CD14-positive monocyte (primary cell): ENCODE measurements at regions not wholly inside any gene's neighbourhood (a gene's known extent, or its start where the extent isn't known, plus 50 kb on each side); places are given as distances from the start of the nearest gene placed in this dataset.

Experiments
- DNase-seq, 3 donors: peaks; one replicate each; pipeline ENCODE4 v3.0.0-alpha.2; 2011 to 2022
- H2AFZ ChIP-seq: 2 replicates; pipeline ENCODE4 v1.6.0; 2012; ENCODE audit warnings: mild to moderate bottlenecking, low read depth, low read length, inconsistent platforms; ENCODE audit not compliant: insufficient read depth, poor library complexity, severe bottlenecking
- H3K27ac ChIP-seq, 2 donors: 1 replicate in 1 of 2; 2 replicates in 1 of 2; pipeline ENCODE4 v1.5.1; 2012 to 2013; ENCODE audit warnings: low read length in 2 of 2, control low read depth in 1 of 2, inconsistent platforms in 1 of 2, low read depth in 1 of 2, mild to moderate bottlenecking in 1 of 2
- H3K27me3 ChIP-seq, 2 donors: one replicate each; pipeline versions ENCODE4 v1.6.0 to v1.6.1; 2011 to 2013; ENCODE audit warnings: low read length in 2 of 2; ENCODE audit not compliant: control insufficient read depth in 2 of 2, insufficient read depth in 2 of 2
- H3K36me3 ChIP-seq, 2 donors: replicated peaks in 1 of 2; 1 replicate in 1 of 2; 2 replicates in 1 of 2; pipeline versions ENCODE4 v1.5.1 to v1.6.1; 2012 to 2013; ENCODE audit warnings: low read length in 2 of 2, control low read depth in 1 of 2, inconsistent platforms in 1 of 2, mild to moderate bottlenecking in 1 of 2; ENCODE audit not compliant: insufficient read depth in 2 of 2, control insufficient read depth in 1 of 2
- H3K4me1 ChIP-seq, 2 donors: 1 replicate in 1 of 2; 2 replicates in 1 of 2; pipeline versions ENCODE4 v1.5.1 to v1.6.1; 2012 to 2013; ENCODE audit warnings: low read length in 2 of 2, control low read depth in 1 of 2, inconsistent platforms in 1 of 2, mild to moderate bottlenecking in 1 of 2, moderate library complexity in 1 of 2; ENCODE audit not compliant: insufficient read depth in 2 of 2, control insufficient read depth in 1 of 2
- H3K4me2 ChIP-seq: replicated peaks from 2 replicates; pipeline ENCODE3; 2012; ENCODE audit warnings: low read length, moderate library complexity, mild to moderate bottlenecking; ENCODE audit not compliant: poor library complexity, severe bottlenecking; ENCODE audit errors: extremely low read depth
- H3K4me3 ChIP-seq, 3 experiments: fragments of 200-600 bp in 1 of 3; sonication (generic) in 1 of 3; replicated peaks in 1 of 3; 1 replicate in 2 of 3; 2 replicates in 1 of 3; pipeline ENCODE4 v1.5.1; 2011 to 2013; ENCODE audit warnings: low read length in 3 of 3, mild to moderate bottlenecking in 3 of 3, control low read depth in 2 of 3, low read depth in 2 of 3, inconsistent platforms in 1 of 3, moderate library complexity in 1 of 3
- H3K79me2 ChIP-seq: 2 replicates; pipeline ENCODE4 v1.6.0; 2012; ENCODE audit warnings: mild to moderate bottlenecking, control low read depth, inconsistent platforms, low read length, moderate library complexity; ENCODE audit not compliant: insufficient read depth
- H3K9ac ChIP-seq: 2 replicates; pipeline ENCODE4 v1.6.0; 2017; ENCODE audit warnings: low read length, mild to moderate bottlenecking; ENCODE audit not compliant: insufficient read depth, poor library complexity, severe bottlenecking
- H3K9me3 ChIP-seq, 2 donors: replicated peaks in 1 of 2; 1 replicate in 1 of 2; 2 replicates in 1 of 2; pipeline versions ENCODE4 v1.5.1 to v1.6.1; 2012 to 2013; ENCODE audit warnings: low read length in 2 of 2, control low read depth in 1 of 2; ENCODE audit not compliant: control insufficient read depth in 1 of 2, insufficient read depth in 1 of 2
- H4K20me1 ChIP-seq: 2 replicates; pipeline ENCODE4 v1.6.0; 2012; ENCODE audit warnings: mild to moderate bottlenecking, low read length, control low read depth, moderate library complexity; ENCODE audit not compliant: insufficient read depth
- H3K27ac Mint-ChIP-seq, 7 donors: one replicate each; pipeline ENCODE4 v1.8.0; 2020; ENCODE audit warnings: mild to moderate bottlenecking in 7 of 7, mixed read lengths in 7 of 7, moderate library complexity in 6 of 7, inconsistent platforms in 2 of 7
- H3K27me3 Mint-ChIP-seq, 3 donors: one replicate each; pipeline ENCODE4 v1.8.0; 2021 to 2022; ENCODE audit warnings: low read depth in 3 of 3, mild to moderate bottlenecking in 3 of 3, mixed read lengths in 3 of 3, moderate library complexity in 3 of 3, inconsistent platforms in 1 of 3
- H3K36me3 Mint-ChIP-seq, 2 donors: one replicate each; pipeline ENCODE4 v1.8.0; 2020; ENCODE audit warnings: mixed read lengths in 2 of 2, inconsistent platforms in 1 of 2, mild to moderate bottlenecking in 1 of 2
- H3K4me1 Mint-ChIP-seq: one replicate; pipeline ENCODE4 v1.8.0; 2020; ENCODE audit warnings: mild to moderate bottlenecking, mixed read lengths
- H3K4me3 Mint-ChIP-seq, 2 donors: one replicate each; pipeline ENCODE4 v1.8.0; 2020; ENCODE audit warnings: mild to moderate bottlenecking in 2 of 2, mixed read lengths in 2 of 2, moderate library complexity in 1 of 2
- H3K9me3 Mint-ChIP-seq, 7 donors: one replicate each; pipeline ENCODE4 v1.8.0; 2020 to 2022; ENCODE audit warnings: mixed read lengths in 7 of 7, mild to moderate bottlenecking in 6 of 7, moderate library complexity in 6 of 7, inconsistent platforms in 2 of 7
- WGBS: methylation state at CpG from one replicate; pipeline ENCODE4 v1.1.5; 2013; ENCODE audit warnings: missing lambda C conversion rate; ENCODE audit not compliant: insufficient coverage; 5-methylcytosine and 5-hydroxymethylcytosine counted together
- intact Hi-C, 2 donors: fragments of 100-400 bp; cut with micrococcal nuclease; formaldehyde crosslinking; loops; one replicate each; pipeline versions ENCODE4 v1.15.0 to v1.15.1; 2023
- TF ChIP-seq, protein P1 (sequence below): fragments of 200-600 bp; IDR thresholded peaks from one replicate; pipeline ENCODE4 v1.8.0; 2022; ENCODE audit warnings: antibody characterized with exemption, mild to moderate bottlenecking

DNA sequence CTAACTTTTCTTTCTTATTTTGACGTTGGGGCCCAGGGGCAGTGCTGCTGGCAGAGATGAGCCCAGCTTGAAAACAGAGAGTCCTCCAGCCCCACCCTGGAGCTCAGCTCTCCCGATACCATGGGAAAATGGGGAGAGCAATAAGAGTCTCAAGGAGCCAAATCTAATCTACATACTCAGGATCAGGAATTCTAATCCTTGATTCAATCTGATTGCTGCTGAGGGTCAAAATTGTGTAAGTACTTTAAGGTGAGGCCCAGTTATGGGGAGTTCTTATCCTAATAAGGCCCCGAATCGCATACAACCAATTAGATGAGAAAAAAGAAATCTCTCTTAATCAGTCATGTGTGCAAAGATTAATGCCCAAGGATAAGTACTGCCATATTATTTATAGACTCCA, 202.9 kb downstream of the FAM76B start:
- intact Hi-C loops, result no loop called here

DNA sequence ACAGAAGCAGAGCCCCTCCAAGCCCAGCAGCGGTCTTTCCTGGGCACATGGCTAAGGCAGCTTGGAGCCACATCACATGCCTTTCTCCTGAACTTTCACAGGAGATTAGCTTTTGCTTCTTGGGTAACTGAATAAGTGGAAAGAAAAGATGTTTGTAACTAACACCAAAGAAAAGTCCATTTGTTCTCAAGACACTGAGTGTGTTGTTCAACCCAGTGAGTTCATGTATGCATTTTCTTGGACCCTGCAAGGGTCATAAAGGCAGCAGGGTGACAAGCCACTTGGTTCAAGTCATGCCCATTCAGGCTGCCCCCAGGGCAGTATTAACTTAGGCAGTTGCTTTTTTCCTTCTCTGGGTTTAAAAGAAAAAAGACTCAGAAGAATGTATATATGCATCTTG, 203.4 kb downstream of the FAM76B start:
- Mint-ChIP-seq H3K36me3 (no peaks in the 10 kb centered on the region), H3K27me3 (peaks cover 0 to 2% (median 0%) of the 10 kb centered on the region in 3 donors), H3K9me3 (peaks cover 0 to 3% (median under 1%) of the 10 kb centered on the region in 7 donors), H3K4me1 (no peaks in the 10 kb centered on the region), H3K27ac (no peak overlapping the region), H3K4me3 (no peak overlapping the region)
- H3K9me3 ChIP-seq, result no peaks in the 10 kb centered on the region
- H3K4me2 ChIP-seq, result no peak overlapping the region
- H2AFZ ChIP-seq, result no peak overlapping the region
- H3K27ac ChIP-seq, result no peak overlapping the region
- H3K4me3 ChIP-seq, result no peak overlapping the region
- TF ChIP-seq, protein P1, sequence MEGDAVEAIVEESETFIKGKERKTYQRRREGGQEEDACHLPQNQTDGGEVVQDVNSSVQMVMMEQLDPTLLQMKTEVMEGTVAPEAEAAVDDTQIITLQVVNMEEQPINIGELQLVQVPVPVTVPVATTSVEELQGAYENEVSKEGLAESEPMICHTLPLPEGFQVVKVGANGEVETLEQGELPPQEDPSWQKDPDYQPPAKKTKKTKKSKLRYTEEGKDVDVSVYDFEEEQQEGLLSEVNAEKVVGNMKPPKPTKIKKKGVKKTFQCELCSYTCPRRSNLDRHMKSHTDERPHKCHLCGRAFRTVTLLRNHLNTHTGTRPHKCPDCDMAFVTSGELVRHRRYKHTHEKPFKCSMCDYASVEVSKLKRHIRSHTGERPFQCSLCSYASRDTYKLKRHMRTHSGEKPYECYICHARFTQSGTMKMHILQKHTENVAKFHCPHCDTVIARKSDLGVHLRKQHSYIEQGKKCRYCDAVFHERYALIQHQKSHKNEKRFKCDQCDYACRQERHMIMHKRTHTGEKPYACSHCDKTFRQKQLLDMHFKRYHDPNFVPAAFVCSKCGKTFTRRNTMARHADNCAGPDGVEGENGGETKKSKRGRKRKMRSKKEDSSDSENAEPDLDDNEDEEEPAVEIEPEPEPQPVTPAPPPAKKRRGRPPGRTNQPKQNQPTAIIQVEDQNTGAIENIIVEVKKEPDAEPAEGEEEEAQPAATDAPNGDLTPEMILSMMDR, result no peak
- no peaks in the 10 kb centered on the region for H3K36me3 ChIP-seq
- no peak for DNase-seq
- WGBS, result no CpG with 5 or more reads among the region's 1 CpG
- no peak overlapping the region for H3K9ac ChIP-seq
- no peaks in the 10 kb centered on the region for H3K4me1 ChIP-seq
- intact Hi-C loops, result no loop called here
- no peaks in the 10 kb centered on the region for H3K27me3 ChIP-seq
- no peaks in the 10 kb centered on the region for H3K79me2 ChIP-seq
- no peaks in the 10 kb centered on the region for H4K20me1 ChIP-seq

More for the DNA sequence above, 202.9 kb downstream of the FAM76B start:
- no peaks in the 10 kb centered on the region for H3K27me3 ChIP-seq
- no peaks in the 10 kb centered on the region for H3K9me3 ChIP-seq
- no peak overlapping the region for H3K4me3 ChIP-seq
- Mint-ChIP-seq H3K4me3 (no peak overlapping the region), H3K4me1 (no peaks in the 10 kb centered on the region), H3K27me3 (peaks cover 0 to 2% (median 0%) of the 10 kb centered on the region in 3 donors), H3K27ac (peak overlapping the region in 1 of 7 donors; percentile 62), H3K36me3 (no peaks in the 10 kb centered on the region), H3K9me3 (peaks cover 0 to 3% (median 0%) of the 10 kb centered on the region in 7 donors)
- no peaks in the 10 kb centered on the region for H4K20me1 ChIP-seq
- no peaks in the 10 kb centered on the region for H3K36me3 ChIP-seq
- no peaks in the 10 kb centered on the region for H3K79me2 ChIP-seq
- H2AFZ ChIP-seq, result no peak overlapping the region
- H3K4me2 ChIP-seq, result no peak overlapping the region
- no peaks in the 10 kb centered on the region for H3K4me1 ChIP-seq
- TF ChIP-seq, protein P1, result no peak
- WGBS, result no CpG with 5 or more reads among the region's 4 CpGs
- no peak overlapping the region for H3K27ac ChIP-seq
- no peak overlapping the region for H3K9ac ChIP-seq
- no peak for DNase-seq
